GM12892 (cell line): ENCODE measurements at regions not wholly inside any gene's neighbourhood (a gene's known extent, or its start where the extent isn't known, plus 50 kb on each side); places are given as distances from the start of the nearest gene placed in this dataset.

Experiments used
- DNase-seq: peaks from one replicate; pipeline ENCODE4 v3.0.0; 2011; ENCODE audit not compliant: insufficient read length
- FAIRE-seq: peaks from 2 replicates; lab custom pipeline; 2011; peaks lifted over from hg19 to GRCh38; lab: Jason Lieb, UNC
- POLR2A ChIP-seq: IDR thresholded peaks from 2 replicates; pipeline ENCODE4 v1.6.1; 2011; ENCODE audit warnings: low read depth, low read length, control low read depth
- POLR2AphosphoS5 ChIP-seq: IDR thresholded peaks from 2 replicates; pipeline ENCODE4 v1.6.1; 2011; ENCODE audit warnings: low read depth, low read length, control low read depth
- TAF1 ChIP-seq: IDR thresholded peaks from 2 replicates; pipeline ENCODE4 v1.6.1; 2011; ENCODE audit warnings: low read depth, mild to moderate bottlenecking, control low read depth, low read length, borderline replicate concordance

GRCh38 chr18:38886235-38886634 is 1320.6 kb upstream of the CELF4 start:
- no peak for DNase-seq
- no peak for FAIRE-seq
- TF ChIP-seq POLR2A (no peak), TAF1 (no peak), POLR2AphosphoS5 (no peak)

DNA sequence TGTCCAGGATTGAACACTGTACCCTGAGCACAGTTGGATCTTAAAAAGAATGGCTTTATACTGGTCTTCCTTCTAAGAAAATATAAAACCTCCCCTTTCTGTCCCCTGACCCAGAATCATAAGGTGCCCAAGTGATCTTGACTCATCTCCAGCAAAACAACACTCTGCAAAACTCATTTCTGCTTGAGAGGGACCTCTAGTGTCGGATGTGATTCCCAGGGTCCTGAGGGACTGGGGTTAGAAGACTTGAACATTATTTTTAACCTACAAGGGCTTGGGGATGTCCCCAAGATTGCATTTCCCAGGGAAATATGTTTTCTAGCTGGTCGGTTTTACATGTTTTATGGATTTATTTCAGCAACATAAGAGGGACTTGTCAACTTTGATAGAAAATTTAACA is 1318.5 kb upstream of the CELF4 start:
- no peak for DNase-seq

GRCh38 chr18:38883111-38883510 is 1317.5 kb upstream of the CELF4 start:
- TF ChIP-seq TAF1 = no peak
- no peak for TF ChIP-seq POLR2AphosphoS5
- TF ChIP-seq POLR2A = no peak
- DNase-seq (no peak), FAIRE-seq (no peak)

More for the DNA sequence above, 1318.5 kb upstream of the CELF4 start:
- no peak for TF ChIP-seq TAF1
- no peak for TF ChIP-seq POLR2A
- no peak for TF ChIP-seq POLR2AphosphoS5
- no peak for FAIRE-seq

DNA sequence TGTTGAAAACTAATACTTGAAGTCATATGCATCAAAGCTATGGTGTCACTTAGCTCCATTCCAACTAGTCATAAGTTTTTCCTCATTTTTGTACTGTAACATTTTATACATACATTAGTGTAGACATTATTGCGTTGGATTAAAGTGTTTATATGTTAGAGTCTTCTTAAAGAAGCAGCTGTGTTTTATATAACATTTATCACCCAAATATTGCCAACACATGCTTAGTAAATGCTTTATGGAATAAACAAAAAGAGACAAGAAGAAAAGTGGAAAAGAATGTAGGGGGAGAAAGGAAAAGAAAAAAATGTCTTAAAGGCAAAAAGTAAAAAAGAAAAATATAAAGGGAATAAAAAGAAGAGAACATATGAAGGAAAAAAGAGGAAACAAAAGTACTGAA is 1314.3 kb upstream of the CELF4 start:
- DNase-seq (no peak), FAIRE-seq (no peak)
- TF ChIP-seq TAF1 = no peak
- TF ChIP-seq POLR2A = no peak

- DNase-seq = no peak
- FAIRE-seq = no peak
- no peak for TF ChIP-seq POLR2AphosphoS5
- no peak for TF ChIP-seq TAF1
- TF ChIP-seq POLR2A = no peak
Measured at GRCh38 chr18:38872342-38872741, 1306.7 kb upstream of the CELF4 start.

GRCh38 chr18:38868757-38869156 is 1303.2 kb upstream of the CELF4 start:
- no peak for DNase-seq
- FAIRE-seq = no peak
- TF ChIP-seq POLR2A (no peak), POLR2AphosphoS5 (no peak), TAF1 (no peak)

- TF ChIP-seq POLR2AphosphoS5 (no peak), POLR2A (no peak), TAF1 (no peak)
- FAIRE-seq = no peak
Measured at GRCh38 chr18:38867680-38868079, 1302.1 kb upstream of the CELF4 start.

GRCh38 chr18:38851526-38851925 is 1285.9 kb upstream of the CELF4 start:
- DNase-seq (no peak), FAIRE-seq (no peak)
- TF ChIP-seq TAF1 (no peak), POLR2A (no peak)

More at GRCh38 chr18:38867680-38868079, 1302.1 kb upstream of the CELF4 start:
- no peak for DNase-seq

DNA sequence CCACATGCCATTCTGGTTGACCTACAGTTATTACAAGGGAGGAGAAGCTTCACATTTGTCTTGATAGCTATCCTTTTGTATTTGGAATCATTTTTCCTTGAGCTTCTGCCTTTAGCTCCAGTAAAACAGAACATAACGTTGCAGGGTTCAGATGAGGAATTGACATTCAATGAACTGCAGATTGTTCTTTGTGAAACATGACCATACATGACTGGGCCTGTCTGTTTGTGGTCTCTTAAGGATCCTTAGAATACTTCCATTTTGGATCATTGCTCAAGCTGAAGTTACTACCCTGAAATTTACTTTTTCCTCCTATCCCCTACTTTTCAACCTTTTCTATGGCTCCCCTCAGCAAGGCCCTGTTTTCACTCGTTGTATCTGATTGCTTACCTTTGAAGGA is 1281.7 kb upstream of the CELF4 start:
- DNase-seq (no peak), FAIRE-seq (no peak)
- TF ChIP-seq TAF1 (no peak), POLR2A (no peak), POLR2AphosphoS5 (no peak)

- TF ChIP-seq TAF1 = no peak
- no peak for TF ChIP-seq POLR2A
- no peak for TF ChIP-seq POLR2AphosphoS5
- DNase-seq (no peak), FAIRE-seq (no peak)
Measured at GRCh38 chr18:38843291-38843690, 1277.7 kb upstream of the CELF4 start.

GRCh38 chr18:38826247-38826646 is 1260.6 kb upstream of the CELF4 start:
- TF ChIP-seq TAF1 (no peak), POLR2AphosphoS5 (no peak), POLR2A (no peak)
- DNase-seq (no peak), FAIRE-seq (no peak)

DNA sequence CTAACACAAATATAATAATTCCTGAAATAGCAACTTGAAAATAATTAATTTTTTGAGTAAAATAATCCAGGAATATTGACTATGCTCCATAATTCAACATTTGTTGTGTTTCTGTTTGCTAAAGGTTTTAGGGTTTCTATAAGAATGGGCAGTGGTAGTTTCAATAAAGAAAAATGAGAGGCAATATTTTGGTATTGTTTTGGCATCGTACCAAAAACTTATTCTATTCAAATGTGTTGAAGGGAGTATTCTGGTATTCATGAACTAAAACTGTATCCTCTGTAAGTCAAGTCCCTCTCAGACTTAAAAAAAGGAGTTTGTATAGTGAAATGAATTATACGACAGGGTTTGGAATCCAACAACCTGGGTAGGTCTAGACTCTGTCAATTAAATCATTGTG is 1245.6 kb upstream of the CELF4 start:
- DNase-seq (no peak), FAIRE-seq (no peak)
- TF ChIP-seq POLR2A = no peak
- no peak for TF ChIP-seq TAF1
- TF ChIP-seq POLR2AphosphoS5 = no peak

GRCh38 chr18:38810789-38811188 is 1245.2 kb upstream of the CELF4 start:
- no peak for FAIRE-seq
- DNase-seq = no peak
- TF ChIP-seq TAF1 (no peak), POLR2AphosphoS5 (no peak), POLR2A (no peak)
